ENCODE measurements at regions not wholly inside any gene's neighbourhood (a gene's known extent, or its start where the extent isn't known, plus 50 kb on each side); places are given as distances from the start of the nearest gene placed in this dataset.

GRCh38 chr4:181470306-181470705, 772.9 kb upstream of the TENM3 start:
- H3K4me3 ChIP-seq (replicated peaks; ENCODE audit: low read depth, low read length): no peak overlapping the region
- no peak for DNase-seq (ENCODE audit: extremely low read depth, low read depth)
- no peak for TF ChIP-seq CTCF (IDR thresholded peaks at IDR 0.05; ENCODE audit: low read depth, low read length, missing control alignments)

- no peak for DNase-seq (ENCODE audit: extremely low read depth, low read depth)
- no peak for TF ChIP-seq CTCF (IDR thresholded peaks at IDR 0.05; ENCODE audit: low read depth, low read length, missing control alignments)
- no peak overlapping the region for H3K4me3 ChIP-seq (replicated peaks; ENCODE audit: low read depth, low read length)
Observed at GRCh38 chr4:181475359-181475758, 767.8 kb upstream of the TENM3 start.

- no peak overlapping the region for H3K4me3 ChIP-seq (replicated peaks; ENCODE audit: low read depth, low read length)
- TF ChIP-seq CTCF (IDR thresholded peaks at IDR 0.05; ENCODE audit: low read depth, low read length, missing control alignments): no peak
- DNase-seq (ENCODE audit: extremely low read depth, low read depth): no peak
Observed at GRCh38 chr4:181475781-181476507, 767.3 kb upstream of the TENM3 start.

GRCh38 chr4:181476508-181476890, 766.7 kb upstream of the TENM3 start:
- DNase-seq (ENCODE audit: extremely low read depth, low read depth): no peak
- TF ChIP-seq CTCF (IDR thresholded peaks at IDR 0.05; ENCODE audit: low read depth, low read length, missing control alignments): no peak
- H3K4me3 ChIP-seq (replicated peaks; ENCODE audit: low read depth, low read length): no peak overlapping the region

- H3K4me3 ChIP-seq (replicated peaks; ENCODE audit: low read depth, low read length): no peak overlapping the region
- TF ChIP-seq CTCF (IDR thresholded peaks at IDR 0.05; ENCODE audit: low read depth, low read length, missing control alignments): no peak
- no peak for DNase-seq (ENCODE audit: extremely low read depth, low read depth)
Observed at GRCh38 chr4:181477591-181477990, 765.6 kb upstream of the TENM3 start.

GRCh38 chr4:181478656-181479055, 764.5 kb upstream of the TENM3 start:
- TF ChIP-seq CTCF (IDR thresholded peaks at IDR 0.05; ENCODE audit: low read depth, low read length, missing control alignments): no peak
- no peak overlapping the region for H3K4me3 ChIP-seq (replicated peaks; ENCODE audit: low read depth, low read length)
- DNase-seq (ENCODE audit: extremely low read depth, low read depth): no peak

- TF ChIP-seq CTCF (IDR thresholded peaks at IDR 0.05; ENCODE audit: low read depth, low read length, missing control alignments): no peak
- H3K4me3 ChIP-seq (replicated peaks; ENCODE audit: low read depth, low read length): no peak overlapping the region
- no peak for DNase-seq (ENCODE audit: extremely low read depth, low read depth)
Observed at GRCh38 chr4:181479141-181479540, 764.1 kb upstream of the TENM3 start.

All from HFF-Myc (cell line).